HepG2 (cell line): ENCODE measurements at regions not wholly inside any gene's neighbourhood (a gene's known extent, or its start where the extent isn't known, plus 50 kb on each side); places are given as distances from the start of the nearest gene placed in this dataset.

ENCODE experiments used
- CREB1 ChIP-seq, 2 experiments: fragments of 450-650 bp in 1 of 2; IDR thresholded peaks; 2 replicates each; pipeline ENCODE4 v1.6.1; 2016 to 2017; ENCODE audit warnings: control low read depth in 1 of 2, mild to moderate bottlenecking in 1 of 2, missing compliant biosample characterization in 1 of 2, missing genetic modification characterization in 1 of 2
- HOXD1 ChIP-seq: sonication (generic); formaldehyde crosslinking; IDR thresholded peaks from 2 replicates; pipeline ENCODE4 v1.5.0; 2020; ENCODE audit warnings: missing genetic modification reagents
- JUN ChIP-seq: sonication (generic); formaldehyde crosslinking; IDR thresholded peaks from 2 replicates; pipeline ENCODE4 v1.4.0; 2020; ENCODE audit warnings: mild to moderate bottlenecking, missing genetic modification reagents
- MATR3 ChIP-seq: sonication (generic); formaldehyde crosslinking; IDR thresholded peaks from 2 replicates; pipeline ENCODE4 v1.4.0; 2020; ENCODE audit warnings: missing genetic modification reagents
- ZBTB20 ChIP-seq: sonication (generic); formaldehyde crosslinking; IDR thresholded peaks from 2 replicates; pipeline ENCODE4 v1.8.1; 2023; ENCODE audit warnings: missing genetic modification reagents, low read depth, mild to moderate bottlenecking, borderline replicate concordance
- TF ChIP-seq, protein P1 (sequence below): IDR thresholded peaks from 2 replicates; pipeline ENCODE4 v1.6.1; 2016; ENCODE audit warnings: mild to moderate bottlenecking
- TF ChIP-seq, protein P2 (sequence below): sonication (generic); IDR thresholded peaks from 2 replicates; pipeline ENCODE4 v1.6.1; 2016; ENCODE audit warnings: low read depth, borderline replicate concordance

DNA sequence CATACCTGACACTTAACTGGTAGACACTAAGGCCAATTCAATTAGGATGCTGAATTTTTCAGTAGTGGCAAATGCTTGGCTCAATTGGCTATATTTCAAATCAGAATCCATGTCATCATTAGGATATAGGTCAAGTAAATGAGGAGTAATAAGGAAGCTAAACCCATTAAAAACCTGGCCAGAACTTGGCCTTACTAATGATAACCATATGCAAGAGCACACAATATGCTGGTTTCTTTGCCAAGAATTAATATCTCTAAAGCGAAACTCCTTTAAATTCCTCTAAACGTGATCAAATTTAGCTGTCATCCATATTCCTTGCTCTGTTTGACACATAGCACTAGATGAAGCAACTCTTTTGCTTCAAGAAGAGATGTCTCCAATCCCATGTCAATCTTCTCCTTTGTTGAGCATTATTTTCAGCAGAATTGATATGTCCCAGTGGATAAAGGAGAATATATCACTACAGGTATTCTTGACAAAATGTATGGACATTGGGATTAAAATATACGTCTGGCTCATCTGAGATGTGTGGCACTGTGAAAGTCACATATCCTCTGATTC lies 206.1 kb upstream of the ANKRD50 start:
- TF ChIP-seq CREB1 (IDR thresholded peaks at IDR 0.05) (no peak), CREB1 (CRISPR knock-in tag; IDR thresholded peaks at IDR 0.05) (no peak), JUN (no peak), MATR3 (CRISPR knock-in tag) (no peak), ZBTB20 (CRISPR knock-in tag) (no peak), HOXD1 (no peak)
- TF ChIP-seq, protein P1, sequence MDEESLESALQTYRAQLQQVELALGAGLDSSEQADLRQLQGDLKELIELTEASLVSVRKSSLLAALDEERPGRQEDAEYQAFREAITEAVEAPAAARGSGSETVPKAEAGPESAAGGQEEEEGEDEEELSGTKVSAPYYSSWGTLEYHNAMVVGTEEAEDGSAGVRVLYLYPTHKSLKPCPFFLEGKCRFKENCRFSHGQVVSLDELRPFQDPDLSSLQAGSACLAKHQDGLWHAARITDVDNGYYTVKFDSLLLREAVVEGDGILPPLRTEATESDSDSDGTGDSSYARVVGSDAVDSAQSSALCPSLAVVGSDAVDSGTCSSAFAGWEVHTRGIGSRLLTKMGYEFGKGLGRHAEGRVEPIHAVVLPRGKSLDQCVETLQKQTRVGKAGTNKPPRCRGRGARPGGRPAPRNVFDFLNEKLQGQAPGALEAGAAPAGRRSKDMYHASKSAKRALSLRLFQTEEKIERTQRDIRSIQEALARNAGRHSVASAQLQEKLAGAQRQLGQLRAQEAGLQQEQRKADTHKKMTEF = no peak
- TF ChIP-seq, protein P2, sequence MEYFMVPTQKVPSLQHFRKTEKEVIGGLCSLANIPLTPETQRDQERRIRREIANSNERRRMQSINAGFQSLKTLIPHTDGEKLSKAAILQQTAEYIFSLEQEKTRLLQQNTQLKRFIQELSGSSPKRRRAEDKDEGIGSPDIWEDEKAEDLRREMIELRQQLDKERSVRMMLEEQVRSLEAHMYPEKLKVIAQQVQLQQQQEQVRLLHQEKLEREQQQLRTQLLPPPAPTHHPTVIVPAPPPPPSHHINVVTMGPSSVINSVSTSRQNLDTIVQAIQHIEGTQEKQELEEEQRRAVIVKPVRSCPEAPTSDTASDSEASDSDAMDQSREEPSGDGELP = no peak
